ENCODE measurements at regions not wholly inside any gene's neighbourhood (a gene's known extent, or its start where the extent isn't known, plus 50 kb on each side); places are given as distances from the start of the nearest gene placed in this dataset.

DNA sequence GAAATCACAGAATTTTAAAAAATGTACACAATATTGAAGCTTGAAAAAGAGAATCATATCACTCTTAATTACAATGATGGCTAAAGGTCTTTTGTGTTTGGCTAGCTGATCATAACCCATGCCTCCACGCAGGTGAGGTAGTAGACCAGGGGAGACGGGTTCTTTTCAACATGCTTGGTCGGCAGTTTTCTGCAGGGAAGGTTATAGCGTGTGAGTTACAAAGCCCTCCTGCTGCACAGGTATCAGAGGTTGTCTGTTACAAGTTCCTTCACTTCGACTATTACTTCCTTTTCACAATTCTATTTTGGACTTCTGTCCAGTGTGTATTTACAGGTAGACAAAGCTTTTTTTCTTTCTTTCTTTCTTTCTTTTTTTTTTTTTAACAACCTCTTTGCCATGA is 127.1 kb upstream of the PRPS1L1 start:
- Histone ChIP-seq H4K20me1 (ENCODE audit: insufficient read depth) (no peaks in the 10 kb centered on the region), H3K27ac (ENCODE audit: low read depth, low read length) (no peak overlapping the region), H3K36me3 (ENCODE audit: control insufficient read depth in 1 of 2, insufficient read depth in 2 of 2, low read length in 2 of 2) (no peaks in the 10 kb centered on the region), H2AFZ (ENCODE audit: low read depth, low read length, poor library complexity, severe bottlenecking) (no peak overlapping the region), H3K9ac (ENCODE audit: low read length) (no peak overlapping the region), H3K79me2 (ENCODE audit: insufficient read depth, low read length) (no peaks in the 10 kb centered on the region), H3K27me3 (ENCODE audit: insufficient read depth, low read length) (no peaks in the 10 kb centered on the region), H3K4me3 (replicated peaks in 1 of 2; ENCODE audit: low read depth in 1 of 2, low read length in 2 of 2) (no peak overlapping the region), H3K4me2 (ENCODE audit: low read length) (no peak overlapping the region), H3K9me3 (ENCODE audit: control insufficient read depth in 1 of 2, insufficient read depth in 1 of 2, low read depth in 1 of 2, low read length in 2 of 2) (no peaks in the 10 kb centered on the region), H3K9me2 (ENCODE audit: insufficient read depth) (no peaks in the 10 kb centered on the region), H3K4me1 (ENCODE audit: control insufficient read depth in 1 of 2, insufficient read depth in 2 of 2, low read length in 2 of 2) (no peaks in the 10 kb centered on the region)
- POLR2A ChIA-PET: no interaction called here
- CTCF ChIA-PET: no interaction called here
- intact Hi-C loops (cut with micrococcal nuclease): no loop called here
- no peak for TF ChIP-seq ZNF274 (IDR thresholded peaks at IDR 0.05; ENCODE audit: low read depth, low read length)
- TF ChIP-seq YY1 (IDR thresholded peaks at IDR 0.05; ENCODE audit: extremely low read depth, insufficient replicate concordance, low read depth, low read length): no peak
- TF ChIP-seq, protein P1, sequence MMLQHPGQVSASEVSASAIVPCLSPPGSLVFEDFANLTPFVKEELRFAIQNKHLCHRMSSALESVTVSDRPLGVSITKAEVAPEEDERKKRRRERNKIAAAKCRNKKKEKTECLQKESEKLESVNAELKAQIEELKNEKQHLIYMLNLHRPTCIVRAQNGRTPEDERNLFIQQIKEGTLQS (IDR thresholded peaks at IDR 0.05): no peak
- TF ChIP-seq, protein P2, sequence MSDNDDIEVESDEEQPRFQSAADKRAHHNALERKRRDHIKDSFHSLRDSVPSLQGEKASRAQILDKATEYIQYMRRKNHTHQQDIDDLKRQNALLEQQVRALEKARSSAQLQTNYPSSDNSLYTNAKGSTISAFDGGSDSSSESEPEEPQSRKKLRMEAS (IDR thresholded peaks at IDR 0.05): no peak
- DNase-seq (ENCODE audit: low read depth, low spot score): no peak
- BruUV-seq (replicated peaks): no TSS peak
- RAD21 ChIA-PET (ENCODE audit: low non-redundant PET in 1 of 2, low total read pairs in 2 of 2, uncharacterized antibody in 2 of 2, unreplicated experiment in 2 of 2): no interaction called here
- no peak for ATAC-seq

DNA sequence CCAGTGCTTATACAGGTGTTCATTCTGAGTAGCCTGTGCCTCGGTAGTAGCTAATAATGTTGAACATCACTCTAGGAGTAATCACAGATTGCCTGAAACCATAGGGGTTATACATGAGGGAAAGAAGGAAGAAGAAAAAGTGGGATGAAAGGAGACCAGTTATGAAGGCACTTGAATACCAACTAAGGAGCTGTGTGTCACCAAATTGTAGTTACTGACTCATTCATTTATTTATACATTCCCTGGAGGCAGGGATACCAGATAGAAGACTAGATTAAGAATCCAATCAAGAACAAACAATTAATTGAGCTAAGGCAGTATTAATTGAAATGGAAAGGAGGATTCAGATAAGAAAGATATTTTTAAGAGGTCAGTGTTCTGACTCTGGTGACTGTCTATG is 129.6 kb upstream of the PRPS1L1 start:
- no peak for ATAC-seq
- RAD21 ChIA-PET (ENCODE audit: low non-redundant PET in 1 of 2, low total read pairs in 2 of 2, uncharacterized antibody in 2 of 2, unreplicated experiment in 2 of 2): no interaction called here

More for the DNA sequence above, 129.6 kb upstream of the PRPS1L1 start:
- Histone ChIP-seq H4K20me1 (ENCODE audit: insufficient read depth) (no peaks in the 10 kb centered on the region), H3K9me3 (ENCODE audit: control insufficient read depth in 1 of 2, insufficient read depth in 1 of 2, low read depth in 1 of 2, low read length in 2 of 2) (no peaks in the 10 kb centered on the region), H3K79me2 (ENCODE audit: insufficient read depth, low read length) (no peaks in the 10 kb centered on the region), H3K9ac (ENCODE audit: low read length) (no peak overlapping the region), H3K4me2 (ENCODE audit: low read length) (no peak overlapping the region), H3K36me3 (ENCODE audit: control insufficient read depth in 1 of 2, insufficient read depth in 2 of 2, low read length in 2 of 2) (no peaks in the 10 kb centered on the region), H3K27ac (ENCODE audit: low read depth, low read length) (no peak overlapping the region), H3K4me3 (replicated peaks in 1 of 2; ENCODE audit: low read depth in 1 of 2, low read length in 2 of 2) (no peak overlapping the region), H3K4me1 (ENCODE audit: control insufficient read depth in 1 of 2, insufficient read depth in 2 of 2, low read length in 2 of 2) (no peaks in the 10 kb centered on the region), H3K27me3 (ENCODE audit: insufficient read depth, low read length) (no peaks in the 10 kb centered on the region), H3K9me2 (ENCODE audit: insufficient read depth) (no peaks in the 10 kb centered on the region), H2AFZ (ENCODE audit: low read depth, low read length, poor library complexity, severe bottlenecking) (no peak overlapping the region)
- DNase-seq (ENCODE audit: low read depth, low spot score): no peak
- intact Hi-C loops (cut with micrococcal nuclease): no loop called here
- POLR2A ChIA-PET: no interaction called here
- CTCF ChIA-PET: no interaction called here
- no TSS peak for BruUV-seq (replicated peaks)
- no peak for TF ChIP-seq CEBPB (IDR thresholded peaks at IDR 0.05; ENCODE audit: low read depth)
- TF ChIP-seq ZFX (IDR thresholded peaks at IDR 0.05): no peak
- TF ChIP-seq, protein P3, sequence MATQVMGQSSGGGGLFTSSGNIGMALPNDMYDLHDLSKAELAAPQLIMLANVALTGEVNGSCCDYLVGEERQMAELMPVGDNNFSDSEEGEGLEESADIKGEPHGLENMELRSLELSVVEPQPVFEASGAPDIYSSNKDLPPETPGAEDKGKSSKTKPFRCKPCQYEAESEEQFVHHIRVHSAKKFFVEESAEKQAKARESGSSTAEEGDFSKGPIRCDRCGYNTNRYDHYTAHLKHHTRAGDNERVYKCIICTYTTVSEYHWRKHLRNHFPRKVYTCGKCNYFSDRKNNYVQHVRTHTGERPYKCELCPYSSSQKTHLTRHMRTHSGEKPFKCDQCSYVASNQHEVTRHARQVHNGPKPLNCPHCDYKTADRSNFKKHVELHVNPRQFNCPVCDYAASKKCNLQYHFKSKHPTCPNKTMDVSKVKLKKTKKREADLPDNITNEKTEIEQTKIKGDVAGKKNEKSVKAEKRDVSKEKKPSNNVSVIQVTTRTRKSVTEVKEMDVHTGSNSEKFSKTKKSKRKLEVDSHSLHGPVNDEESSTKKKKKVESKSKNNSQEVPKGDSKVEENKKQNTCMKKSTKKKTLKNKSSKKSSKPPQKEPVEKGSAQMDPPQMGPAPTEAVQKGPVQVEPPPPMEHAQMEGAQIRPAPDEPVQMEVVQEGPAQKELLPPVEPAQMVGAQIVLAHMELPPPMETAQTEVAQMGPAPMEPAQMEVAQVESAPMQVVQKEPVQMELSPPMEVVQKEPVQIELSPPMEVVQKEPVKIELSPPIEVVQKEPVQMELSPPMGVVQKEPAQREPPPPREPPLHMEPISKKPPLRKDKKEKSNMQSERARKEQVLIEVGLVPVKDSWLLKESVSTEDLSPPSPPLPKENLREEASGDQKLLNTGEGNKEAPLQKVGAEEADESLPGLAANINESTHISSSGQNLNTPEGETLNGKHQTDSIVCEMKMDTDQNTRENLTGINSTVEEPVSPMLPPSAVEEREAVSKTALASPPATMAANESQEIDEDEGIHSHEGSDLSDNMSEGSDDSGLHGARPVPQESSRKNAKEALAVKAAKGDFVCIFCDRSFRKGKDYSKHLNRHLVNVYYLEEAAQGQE (IDR thresholded peaks at IDR 0.05; ENCODE audit: low read depth): no peak
- no peak for TF ChIP-seq JUND (IDR thresholded peaks at IDR 0.05)
- TF ChIP-seq SIN3A (IDR thresholded peaks at IDR 0.05; ENCODE audit: low read depth): no peak
- no peak for TF ChIP-seq SP1 (IDR thresholded peaks at IDR 0.05; ENCODE audit: low read depth)
- TF ChIP-seq SRF (IDR thresholded peaks at IDR 0.05; ENCODE audit: low read depth): no peak
- TF ChIP-seq EZH2phosphoT487 (IDR thresholded peaks at IDR 0.05; ENCODE audit: borderline replicate concordance): no peak
- TF ChIP-seq EZH2 (IDR thresholded peaks at IDR 0.05): no peak
- no peak for TF ChIP-seq YY1 (IDR thresholded peaks at IDR 0.05; ENCODE audit: extremely low read depth, insufficient replicate concordance, low read depth, low read length)
- TF ChIP-seq ELF1 (IDR thresholded peaks at IDR 0.05; ENCODE audit: borderline replicate concordance, low read depth): no peak
- TF ChIP-seq TCF7L2 (IDR thresholded peaks at IDR 0.05; ENCODE audit: borderline replicate concordance, extremely low read depth, insufficient read depth, insufficient read length): no peak
- TF ChIP-seq FOSL1 (IDR thresholded peaks at IDR 0.05; ENCODE audit: low read depth): no peak
- TF ChIP-seq POLR2A (IDR thresholded peaks at IDR 0.05; ENCODE audit: borderline replicate concordance, extremely low read depth, insufficient read depth, insufficient read length): no peak
